HepG2 (cell line): ENCODE measurements at regions not wholly inside any gene's neighbourhood (a gene's known extent, or its start where the extent isn't known, plus 50 kb on each side); places are given as distances from the start of the nearest gene placed in this dataset.

Experiments
- KAT8 ChIP-seq: IDR thresholded peaks from 2 replicates; pipeline ENCODE4 v1.6.1; 2016; ENCODE audit warnings: missing genetic modification reagents, missing compliant biosample characterization
- MAF1 ChIP-seq: sonication (generic); formaldehyde crosslinking; IDR thresholded peaks from 2 replicates; pipeline ENCODE4 v1.5.0; 2020; ENCODE audit warnings: missing genetic modification reagents, borderline replicate concordance
- MBD4 ChIP-seq: IDR thresholded peaks from 2 replicates; pipeline ENCODE4 v1.6.1; 2012; ENCODE audit warnings: low read length, inconsistent platforms, borderline replicate concordance
- MBNL3 ChIP-seq: fragments of 250-450 bp; sonication (Bioruptor Pico); conservative IDR thresholded peaks from 2 replicates; pipeline ENCODE4 v1.8.0; 2022; ENCODE audit warnings: mild to moderate bottlenecking, inconsistent platforms
- NFKBIZ ChIP-seq: IDR thresholded peaks from 2 replicates; pipeline ENCODE4 v1.6.1; 2018; ENCODE audit warnings: missing genetic modification reagents, missing compliant biosample characterization
- SIX4 ChIP-seq: sonication (generic); formaldehyde crosslinking; IDR thresholded peaks from 2 replicates; pipeline ENCODE4 v1.4.0; 2020; ENCODE audit warnings: missing genetic modification reagents
- YEATS2 ChIP-seq: sonication (generic); formaldehyde crosslinking; IDR thresholded peaks from 2 replicates; pipeline ENCODE4 v1.4.0; 2020; ENCODE audit warnings: missing genetic modification reagents, borderline replicate concordance
- ZFAT ChIP-seq: sonication (generic); formaldehyde crosslinking; conservative IDR thresholded peaks from 2 replicates; pipeline ENCODE4 v1.8.1; 2023; ENCODE audit warnings: missing genetic modification reagents, inconsistent platforms
- ZNF205 ChIP-seq: IDR thresholded peaks from 2 replicates; pipeline ENCODE4 v1.6.1; 2018; ENCODE audit warnings: missing biosample characterization, missing genetic modification reagents
- ZNF431 ChIP-seq: sonication (generic); formaldehyde crosslinking; IDR thresholded peaks from 2 replicates; pipeline ENCODE4 v1.9.0; 2022; ENCODE audit warnings: missing genetic modification reagents, low read depth, mild to moderate bottlenecking, borderline replicate concordance
- ZSCAN12 ChIP-seq: sonication (generic); formaldehyde crosslinking; IDR thresholded peaks from 2 replicates; pipeline ENCODE4 v1.9.0; 2021; ENCODE audit warnings: mild to moderate bottlenecking, missing genetic modification reagents
- ZZZ3 ChIP-seq: sonication (generic); formaldehyde crosslinking; IDR thresholded peaks from 2 replicates; pipeline ENCODE4 v1.4.0; 2020; ENCODE audit warnings: missing genetic modification reagents, mild to moderate bottlenecking, borderline replicate concordance
- TF ChIP-seq, protein P1 (sequence below): sonication (generic); formaldehyde crosslinking; IDR thresholded peaks from 2 replicates; pipeline ENCODE4 v1.4.0; 2020; ENCODE audit warnings: missing genetic modification reagents
- TF ChIP-seq, protein P2 (sequence below): sonication (generic); formaldehyde crosslinking; IDR thresholded peaks from 2 replicates; pipeline ENCODE4 v1.9.0; 2021; ENCODE audit warnings: mild to moderate bottlenecking, missing genetic modification reagents
- TF ChIP-seq, protein P3 (sequence below): sonication (generic); formaldehyde crosslinking; IDR thresholded peaks from 2 replicates; pipeline ENCODE4 v1.5.1; 2020; ENCODE audit warnings: mild to moderate bottlenecking, moderate library complexity, missing genetic modification reagents
- TF ChIP-seq, protein P4 (sequence below): sonication (generic); formaldehyde crosslinking; IDR thresholded peaks from 2 replicates; pipeline ENCODE4 v1.4.0; 2020; ENCODE audit warnings: missing genetic modification reagents, borderline replicate concordance

DNA sequence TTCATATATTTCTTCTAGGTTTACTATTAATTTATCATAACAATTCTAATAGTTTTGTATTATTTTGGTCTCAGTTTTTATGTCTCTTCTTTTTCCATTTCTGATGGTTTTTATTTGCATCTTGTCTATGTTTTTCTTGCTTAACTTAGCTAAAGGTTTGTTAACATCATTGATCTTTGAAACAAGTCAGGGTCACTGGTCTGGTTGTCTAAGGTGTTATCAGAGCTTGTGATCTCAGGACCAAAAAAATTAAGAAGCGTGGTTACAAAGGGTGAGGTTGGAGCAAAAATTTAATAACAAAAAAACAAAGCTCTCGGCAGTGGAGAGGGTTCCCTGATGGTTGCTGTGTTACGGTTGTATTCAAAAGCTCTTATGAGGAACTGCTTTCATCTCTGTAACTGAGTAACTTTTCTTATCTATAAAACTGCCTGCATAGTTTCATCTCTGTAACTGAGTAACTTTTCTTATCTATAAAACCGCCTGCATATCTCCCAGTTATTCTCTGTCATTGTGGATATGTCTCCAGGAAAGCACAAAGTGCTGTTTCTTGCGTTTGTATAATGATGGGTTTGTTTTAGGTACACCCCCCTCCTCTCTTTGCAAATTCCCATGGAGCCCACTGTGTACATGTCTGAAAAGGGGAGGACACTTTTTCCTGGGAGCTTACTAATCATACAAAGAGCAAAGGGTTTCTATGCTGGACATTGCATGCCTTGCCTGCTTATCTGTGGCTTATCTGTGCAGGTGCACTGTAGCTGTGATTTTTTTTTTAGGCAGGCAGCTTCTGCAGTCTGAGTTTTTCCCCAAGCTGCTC, 62.4 kb upstream of the UGT2B15 start (continued):
- TF ChIP-seq MAF1 (CRISPR knock-in tag) (no peak), NFKBIZ (CRISPR knock-in tag) (peak; percentile 94; the same call in 1 of the 2 replicates), ZNF431 (CRISPR knock-in tag) (no peak; the same call in 1 of the 2 replicates), SIX4 (CRISPR knock-in tag) (peak; percentile 81), ZZZ3 (CRISPR knock-in tag) (no peak), MBD4 (no peak; the same call in none of the 2 replicates), YEATS2 (peak; percentile 21; the same call in 1 of the 2 replicates), KAT8 (CRISPR knock-in tag) (0 out of 2 replicates have a peak, but pooled peaks have one; percentile 55), ZNF205 (CRISPR knock-in tag) (0 out of 2 replicates have a peak, but pooled peaks have one; percentile 51), ZSCAN12 (no peak), ZFAT (CRISPR knock-in tag) (no peak), MBNL3 (CRISPR knock-in tag) (no peak)
- TF ChIP-seq, protein P1, sequence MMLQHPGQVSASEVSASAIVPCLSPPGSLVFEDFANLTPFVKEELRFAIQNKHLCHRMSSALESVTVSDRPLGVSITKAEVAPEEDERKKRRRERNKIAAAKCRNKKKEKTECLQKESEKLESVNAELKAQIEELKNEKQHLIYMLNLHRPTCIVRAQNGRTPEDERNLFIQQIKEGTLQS (CRISPR knock-in tag) = no peak; the same call in 1 of the 2 replicates
- TF ChIP-seq, protein P2, sequence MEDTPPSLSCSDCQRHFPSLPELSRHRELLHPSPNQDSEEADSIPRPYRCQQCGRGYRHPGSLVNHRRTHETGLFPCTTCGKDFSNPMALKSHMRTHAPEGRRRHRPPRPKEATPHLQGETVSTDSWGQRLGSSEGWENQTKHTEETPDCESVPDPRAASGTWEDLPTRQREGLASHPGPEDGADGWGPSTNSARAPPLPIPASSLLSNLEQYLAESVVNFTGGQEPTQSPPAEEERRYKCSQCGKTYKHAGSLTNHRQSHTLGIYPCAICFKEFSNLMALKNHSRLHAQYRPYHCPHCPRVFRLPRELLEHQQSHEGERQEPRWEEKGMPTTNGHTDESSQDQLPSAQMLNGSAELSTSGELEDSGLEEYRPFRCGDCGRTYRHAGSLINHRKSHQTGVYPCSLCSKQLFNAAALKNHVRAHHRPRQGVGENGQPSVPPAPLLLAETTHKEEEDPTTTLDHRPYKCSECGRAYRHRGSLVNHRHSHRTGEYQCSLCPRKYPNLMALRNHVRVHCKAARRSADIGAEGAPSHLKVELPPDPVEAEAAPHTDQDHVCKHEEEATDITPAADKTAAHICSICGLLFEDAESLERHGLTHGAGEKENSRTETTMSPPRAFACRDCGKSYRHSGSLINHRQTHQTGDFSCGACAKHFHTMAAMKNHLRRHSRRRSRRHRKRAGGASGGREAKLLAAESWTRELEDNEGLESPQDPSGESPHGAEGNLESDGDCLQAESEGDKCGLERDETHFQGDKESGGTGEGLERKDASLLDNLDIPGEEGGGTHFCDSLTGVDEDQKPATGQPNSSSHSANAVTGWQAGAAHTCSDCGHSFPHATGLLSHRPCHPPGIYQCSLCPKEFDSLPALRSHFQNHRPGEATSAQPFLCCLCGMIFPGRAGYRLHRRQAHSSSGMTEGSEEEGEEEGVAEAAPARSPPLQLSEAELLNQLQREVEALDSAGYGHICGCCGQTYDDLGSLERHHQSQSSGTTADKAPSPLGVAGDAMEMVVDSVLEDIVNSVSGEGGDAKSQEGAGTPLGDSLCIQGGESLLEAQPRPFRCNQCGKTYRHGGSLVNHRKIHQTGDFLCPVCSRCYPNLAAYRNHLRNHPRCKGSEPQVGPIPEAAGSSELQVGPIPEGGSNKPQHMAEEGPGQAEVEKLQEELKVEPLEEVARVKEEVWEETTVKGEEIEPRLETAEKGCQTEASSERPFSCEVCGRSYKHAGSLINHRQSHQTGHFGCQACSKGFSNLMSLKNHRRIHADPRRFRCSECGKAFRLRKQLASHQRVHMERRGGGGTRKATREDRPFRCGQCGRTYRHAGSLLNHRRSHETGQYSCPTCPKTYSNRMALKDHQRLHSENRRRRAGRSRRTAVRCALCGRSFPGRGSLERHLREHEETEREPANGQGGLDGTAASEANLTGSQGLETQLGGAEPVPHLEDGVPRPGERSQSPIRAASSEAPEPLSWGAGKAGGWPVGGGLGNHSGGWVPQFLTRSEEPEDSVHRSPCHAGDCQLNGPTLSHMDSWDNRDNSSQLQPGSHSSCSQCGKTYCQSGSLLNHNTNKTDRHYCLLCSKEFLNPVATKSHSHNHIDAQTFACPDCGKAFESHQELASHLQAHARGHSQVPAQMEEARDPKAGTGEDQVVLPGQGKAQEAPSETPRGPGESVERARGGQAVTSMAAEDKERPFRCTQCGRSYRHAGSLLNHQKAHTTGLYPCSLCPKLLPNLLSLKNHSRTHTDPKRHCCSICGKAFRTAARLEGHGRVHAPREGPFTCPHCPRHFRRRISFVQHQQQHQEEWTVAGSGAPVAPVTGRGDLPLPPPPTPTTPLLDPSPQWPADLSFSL = peak; percentile 68; the same call in 1 of the 2 replicates
- TF ChIP-seq, protein P3, sequence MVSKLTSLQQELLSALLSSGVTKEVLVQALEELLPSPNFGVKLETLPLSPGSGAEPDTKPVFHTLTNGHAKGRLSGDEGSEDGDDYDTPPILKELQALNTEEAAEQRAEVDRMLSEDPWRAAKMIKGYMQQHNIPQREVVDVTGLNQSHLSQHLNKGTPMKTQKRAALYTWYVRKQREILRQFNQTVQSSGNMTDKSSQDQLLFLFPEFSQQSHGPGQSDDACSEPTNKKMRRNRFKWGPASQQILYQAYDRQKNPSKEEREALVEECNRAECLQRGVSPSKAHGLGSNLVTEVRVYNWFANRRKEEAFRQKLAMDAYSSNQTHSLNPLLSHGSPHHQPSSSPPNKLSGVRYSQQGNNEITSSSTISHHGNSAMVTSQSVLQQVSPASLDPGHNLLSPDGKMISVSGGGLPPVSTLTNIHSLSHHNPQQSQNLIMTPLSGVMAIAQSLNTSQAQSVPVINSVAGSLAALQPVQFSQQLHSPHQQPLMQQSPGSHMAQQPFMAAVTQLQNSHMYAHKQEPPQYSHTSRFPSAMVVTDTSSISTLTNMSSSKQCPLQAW = peak; percentile 97
- TF ChIP-seq, protein P4, sequence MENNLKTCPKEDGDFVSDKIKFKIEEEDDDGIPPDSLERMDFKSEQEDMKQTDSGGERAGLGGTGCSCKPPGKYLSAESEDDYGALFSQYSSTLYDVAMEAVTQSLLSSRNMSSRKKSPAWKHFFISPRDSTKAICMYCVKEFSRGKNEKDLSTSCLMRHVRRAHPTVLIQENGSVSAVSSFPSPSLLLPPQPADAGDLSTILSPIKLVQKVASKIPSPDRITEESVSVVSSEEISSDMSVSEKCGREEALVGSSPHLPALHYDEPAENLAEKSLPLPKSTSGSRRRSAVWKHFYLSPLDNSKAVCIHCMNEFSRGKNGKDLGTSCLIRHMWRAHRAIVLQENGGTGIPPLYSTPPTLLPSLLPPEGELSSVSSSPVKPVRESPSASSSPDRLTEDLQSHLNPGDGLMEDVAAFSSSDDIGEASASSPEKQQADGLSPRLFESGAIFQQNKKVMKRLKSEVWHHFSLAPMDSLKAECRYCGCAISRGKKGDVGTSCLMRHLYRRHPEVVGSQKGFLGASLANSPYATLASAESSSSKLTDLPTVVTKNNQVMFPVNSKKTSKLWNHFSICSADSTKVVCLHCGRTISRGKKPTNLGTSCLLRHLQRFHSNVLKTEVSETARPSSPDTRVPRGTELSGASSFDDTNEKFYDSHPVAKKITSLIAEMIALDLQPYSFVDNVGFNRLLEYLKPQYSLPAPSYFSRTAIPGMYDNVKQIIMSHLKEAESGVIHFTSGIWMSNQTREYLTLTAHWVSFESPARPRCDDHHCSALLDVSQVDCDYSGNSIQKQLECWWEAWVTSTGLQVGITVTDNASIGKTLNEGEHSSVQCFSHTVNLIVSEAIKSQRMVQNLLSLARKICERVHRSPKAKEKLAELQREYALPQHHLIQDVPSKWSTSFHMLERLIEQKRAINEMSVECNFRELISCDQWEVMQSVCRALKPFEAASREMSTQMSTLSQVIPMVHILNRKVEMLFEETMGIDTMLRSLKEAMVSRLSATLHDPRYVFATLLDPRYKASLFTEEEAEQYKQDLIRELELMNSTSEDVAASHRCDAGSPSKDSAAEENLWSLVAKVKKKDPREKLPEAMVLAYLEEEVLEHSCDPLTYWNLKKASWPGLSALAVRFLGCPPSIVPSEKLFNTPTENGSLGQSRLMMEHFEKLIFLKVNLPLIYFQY = no peak
